ENCODE measurements at regions not wholly inside any gene's neighbourhood (a gene's known extent, or its start where the extent isn't known, plus 50 kb on each side); places are given as distances from the start of the nearest gene placed in this dataset.

- no peak overlapping the region for H3K4me3 ChIP-seq
- no peak for DNase-seq
- ATAC-seq (ENCODE audit: insufficient read depth, low FRiP score): no peak
- H3K36me3 ChIP-seq (ENCODE audit: control insufficient read depth in 4 of 4, insufficient read depth in 4 of 4, low read length in 4 of 4): no peaks in the 10 kb centered on the region
- no peak overlapping the region for H3K27ac ChIP-seq (ENCODE audit: low read depth in 1 of 2, low read length in 1 of 2)
- TF ChIP-seq CTCF (IDR thresholded peaks at IDR 0.05; ENCODE audit: control extremely low read depth, extremely low read depth): no peak
- peaks cover 0 to 53% (median 16%) of the 10 kb centered on the region in 5 donors for H3K4me1 ChIP-seq (ENCODE audit: control insufficient read depth in 5 of 5, insufficient read depth in 5 of 5, low read length in 5 of 5)
- no peak overlapping the region for H3K9ac ChIP-seq (ENCODE audit: insufficient read depth in 1 of 2, low read length in 2 of 2)
- H3K27me3 ChIP-seq (ENCODE audit: control insufficient read depth in 3 of 3, insufficient read depth in 3 of 3, low read length in 2 of 3): no peaks in the 10 kb centered on the region
- no peaks in the 10 kb centered on the region for H3K9me3 ChIP-seq (ENCODE audit: control insufficient read depth in 4 of 4, insufficient read depth in 3 of 4, low read length in 3 of 4)
- 85 to 92% methylated on average over 5 of the region's 5 CpGs for WGBS, 2 donors
Measured at GRCh38 chr3:151559736-151560135, 98.9 kb upstream of the IGSF10 start.

GRCh38 chr3:151558661-151559060, 97.8 kb upstream of the IGSF10 start:
- Histone ChIP-seq H3K4me1 (ENCODE audit: control insufficient read depth in 5 of 5, insufficient read depth in 5 of 5, low read length in 5 of 5) (peaks cover 0 to 48% (median 16%) of the 10 kb centered on the region in 5 donors), H3K4me3 (no peak overlapping the region), H3K27ac (ENCODE audit: low read depth in 1 of 2, low read length in 1 of 2) (no peak overlapping the region), H3K36me3 (ENCODE audit: control insufficient read depth in 4 of 4, insufficient read depth in 4 of 4, low read length in 4 of 4) (no peaks in the 10 kb centered on the region), H3K27me3 (ENCODE audit: control insufficient read depth in 3 of 3, insufficient read depth in 3 of 3, low read length in 2 of 3) (no peaks in the 10 kb centered on the region), H3K9me3 (ENCODE audit: control insufficient read depth in 4 of 4, insufficient read depth in 3 of 4, low read length in 3 of 4) (no peaks in the 10 kb centered on the region), H3K9ac (ENCODE audit: insufficient read depth in 1 of 2, low read length in 2 of 2) (no peak overlapping the region)
- DNase-seq (no peak), ATAC-seq (ENCODE audit: insufficient read depth, low FRiP score) (no peak)
- TF ChIP-seq CTCF (IDR thresholded peaks at IDR 0.05; ENCODE audit: control extremely low read depth, extremely low read depth): no peak

GRCh38 chr3:151557068-151557840, 96.4 kb upstream of the IGSF10 start:
- no peak for TF ChIP-seq CTCF (IDR thresholded peaks at IDR 0.05; ENCODE audit: control extremely low read depth, extremely low read depth)
- 44 to 56% methylated on average over 2 of the region's 2 CpGs for WGBS, 2 donors
- Histone ChIP-seq H3K4me1 (ENCODE audit: control insufficient read depth in 5 of 5, insufficient read depth in 5 of 5, low read length in 5 of 5) (peaks cover 0 to 41% (median 14%) of the 10 kb centered on the region in 5 donors), H3K9me3 (ENCODE audit: control insufficient read depth in 4 of 4, insufficient read depth in 3 of 4, low read length in 3 of 4) (no peaks in the 10 kb centered on the region), H3K4me3 (no peak overlapping the region), H3K9ac (ENCODE audit: insufficient read depth in 1 of 2, low read length in 2 of 2) (no peak overlapping the region), H3K36me3 (ENCODE audit: control insufficient read depth in 4 of 4, insufficient read depth in 4 of 4, low read length in 4 of 4) (no peaks in the 10 kb centered on the region), H3K27ac (ENCODE audit: low read depth in 1 of 2, low read length in 1 of 2) (peak overlapping the region in 1 of 2 donors; percentile 47), H3K27me3 (ENCODE audit: control insufficient read depth in 3 of 3, insufficient read depth in 3 of 3, low read length in 2 of 3) (no peaks in the 10 kb centered on the region)
- DNase-seq (no peak), ATAC-seq (ENCODE audit: insufficient read depth, low FRiP score) (no peak)

DNA sequence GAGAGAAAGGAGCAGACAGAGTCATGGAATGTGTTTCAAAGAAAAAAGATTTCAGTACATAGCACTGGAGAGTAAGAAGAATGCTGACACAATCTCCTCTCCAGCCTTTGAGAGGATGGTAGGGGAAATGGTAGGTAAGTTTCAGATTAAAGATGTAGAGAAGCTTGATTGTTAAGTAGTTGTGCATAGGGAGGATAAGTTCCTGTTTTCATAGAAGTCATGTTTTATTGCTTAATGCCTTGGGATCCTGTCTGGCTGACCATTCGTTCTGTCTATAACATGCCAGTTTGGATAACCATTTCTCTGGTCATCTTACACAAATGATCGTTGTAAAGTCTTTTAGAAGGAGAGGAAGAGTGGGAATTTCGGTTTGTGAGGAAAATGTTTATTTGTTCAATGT, 95.7 kb upstream of the IGSF10 start:
- Histone ChIP-seq H3K9me3 (ENCODE audit: control insufficient read depth in 4 of 4, insufficient read depth in 3 of 4, low read length in 3 of 4) (no peaks in the 10 kb centered on the region), H3K27ac (ENCODE audit: low read depth in 1 of 2, low read length in 1 of 2) (no peak overlapping the region), H3K4me3 (no peak overlapping the region), H3K4me1 (ENCODE audit: control insufficient read depth in 5 of 5, insufficient read depth in 5 of 5, low read length in 5 of 5) (peaks cover 0 to 35% (median 10%) of the 10 kb centered on the region in 5 donors), H3K27me3 (ENCODE audit: control insufficient read depth in 3 of 3, insufficient read depth in 3 of 3, low read length in 2 of 3) (no peaks in the 10 kb centered on the region), H3K9ac (ENCODE audit: insufficient read depth in 1 of 2, low read length in 2 of 2) (no peak overlapping the region), H3K36me3 (ENCODE audit: control insufficient read depth in 4 of 4, insufficient read depth in 4 of 4, low read length in 4 of 4) (no peaks in the 10 kb centered on the region)
- DNase-seq (no peak), ATAC-seq (ENCODE audit: insufficient read depth, low FRiP score) (no peak)
- TF ChIP-seq CTCF (IDR thresholded peaks at IDR 0.05; ENCODE audit: control extremely low read depth, extremely low read depth): no peak
- 44 to 49% methylated on average over 3 of the region's 3 CpGs for WGBS, 2 donors

Measured in lung (tissue), 11 donors.